GM18502 (cell line): ENCODE measurements at regions not wholly inside any gene's neighbourhood (a gene's known extent, or its start where the extent isn't known, plus 50 kb on each side); places are given as distances from the start of the nearest gene placed in this dataset.
"Not testable (repeated sequence)": the region's sequence is repeated elsewhere in the genome, so short reads cannot be mapped to it uniquely, and the experiment has no call there.

Source experiments
- ATAC-seq: cut with Tn5 transposase; IDR thresholded peaks from one replicate; pipeline ENCODE4 v1.9.1; 2021; ENCODE audit warnings: mild to moderate bottlenecking; ENCODE audit not compliant: unreplicated experiment, poor library complexity

GRCh38 chr20:47944682-47945081 lies 159.4 kb upstream of the SULF2 start:
- ATAC-seq: no peak

- ATAC-seq: no peak
These were observed 156.6 kb upstream of the SULF2 start for GRCh38 chr20:47941869-47942268.

DNA sequence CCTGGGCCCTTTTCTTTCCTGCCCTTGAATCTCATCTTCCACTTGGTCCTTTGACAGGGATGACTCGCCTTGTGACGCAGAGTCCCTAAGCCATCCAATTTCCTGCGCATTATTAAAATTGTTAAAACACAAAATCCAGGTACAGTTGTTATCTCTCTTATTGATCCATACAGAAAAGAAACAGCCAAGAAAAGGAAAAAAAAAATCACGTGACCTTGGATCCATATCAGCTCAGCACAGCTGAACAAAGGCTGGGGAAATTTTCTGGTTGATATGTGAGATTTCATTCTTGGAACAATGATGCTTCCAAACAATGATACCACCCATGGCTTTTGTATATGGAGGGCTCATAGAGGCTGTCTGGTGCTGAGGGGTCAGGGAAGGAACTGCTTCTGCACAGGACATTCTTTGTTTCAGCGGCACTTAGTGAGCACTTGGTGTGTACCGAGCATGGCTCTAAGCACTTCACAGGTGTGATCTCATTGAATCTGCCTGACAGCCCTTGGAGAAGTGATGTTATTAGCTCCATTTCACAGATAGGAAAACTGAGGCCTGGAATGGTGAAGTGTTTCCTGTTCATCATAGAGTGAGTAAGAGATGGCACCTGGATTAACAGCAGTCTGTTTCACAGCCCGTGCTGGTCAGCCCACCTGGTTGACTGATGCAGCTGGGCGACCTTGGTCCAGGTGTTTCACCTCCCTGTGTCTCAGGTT lies 155.0 kb upstream of the SULF2 start:
- ATAC-seq: no peak

GRCh38 chr20:47936612-47937011 lies 151.3 kb upstream of the SULF2 start:
- no peak for ATAC-seq

- no peak for ATAC-seq
These were observed 149.5 kb upstream of the SULF2 start for GRCh38 chr20:47934761-47935160.

- ATAC-seq: no peak
These were observed 146.2 kb upstream of the SULF2 start for GRCh38 chr20:47931443-47931842.

DNA sequence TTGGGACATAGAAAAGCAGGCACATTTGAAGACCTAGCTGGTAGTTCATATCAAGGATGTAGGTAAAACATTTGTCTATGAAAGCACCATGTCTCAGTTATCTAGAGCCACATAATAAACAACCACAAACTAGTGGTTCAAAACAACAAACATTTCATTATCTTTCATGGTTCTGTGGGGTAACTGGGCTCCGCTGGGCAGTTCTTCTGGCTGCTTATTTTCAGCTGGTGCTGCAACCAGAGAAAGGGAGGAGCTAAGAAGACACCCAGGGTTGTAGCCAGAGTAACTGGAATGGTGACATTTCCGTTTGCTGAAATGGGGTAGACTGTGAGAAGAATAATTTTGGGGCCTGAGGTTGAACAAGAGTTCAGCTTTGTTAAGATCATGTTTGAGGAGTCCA lies 145.7 kb upstream of the SULF2 start:
- no peak for ATAC-seq

DNA sequence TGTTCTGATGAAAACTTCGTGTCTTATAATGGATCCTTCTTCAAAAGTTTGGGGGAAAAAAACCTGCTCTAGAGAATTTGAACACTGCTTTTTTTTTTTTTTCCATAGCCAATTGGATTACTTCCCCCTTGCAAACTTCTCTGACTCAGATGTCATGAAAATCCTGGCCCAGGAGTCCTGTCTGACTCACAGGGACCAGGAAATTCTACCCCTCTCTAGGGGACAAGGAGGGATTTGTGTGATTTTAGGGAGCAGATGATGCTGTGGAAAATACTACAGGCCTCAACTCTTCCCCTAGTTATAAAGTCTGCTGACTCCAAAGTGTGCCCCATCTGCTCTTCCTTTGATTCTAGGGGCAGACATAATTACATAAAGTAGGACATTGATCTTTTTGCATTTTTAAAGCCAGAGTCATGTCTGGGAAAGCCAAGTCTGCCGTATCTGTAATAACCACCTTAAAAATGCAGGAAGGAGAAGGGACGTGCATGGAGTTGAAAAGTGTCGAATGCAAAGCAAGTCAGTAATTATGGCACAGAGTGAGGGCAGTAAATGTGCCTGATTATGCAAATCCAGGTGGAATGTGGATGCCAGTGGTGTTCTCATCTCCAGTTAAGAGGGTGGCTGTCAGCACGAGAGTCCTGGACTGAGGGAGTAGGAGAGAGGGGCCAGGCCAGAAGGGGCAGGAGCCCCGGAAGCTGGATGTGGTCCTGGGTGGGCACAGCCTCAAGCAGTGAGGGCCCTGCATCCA lies 144.3 kb upstream of the SULF2 start:
- ATAC-seq: no peak

DNA sequence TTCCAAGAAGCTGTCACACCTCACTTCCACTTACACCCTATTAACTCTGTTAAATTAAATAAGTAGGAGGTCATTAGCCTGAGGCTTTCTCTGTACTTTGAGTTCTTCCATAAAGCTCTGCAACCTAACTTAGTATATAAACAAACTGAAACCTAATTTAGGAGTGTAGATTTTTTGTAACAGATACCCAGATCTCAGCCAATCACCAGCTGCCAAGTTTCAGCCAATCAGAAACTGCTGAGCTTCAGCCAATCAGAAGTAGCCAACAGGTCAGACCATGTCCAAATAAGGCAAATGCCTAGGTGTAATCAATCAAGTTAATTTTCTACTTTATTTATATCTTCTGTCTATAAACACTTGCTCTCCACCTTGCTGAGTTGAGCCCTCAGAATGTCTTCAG lies 142.7 kb upstream of the SULF2 start:
- no peak for ATAC-seq

- ATAC-seq: no peak
These were observed 142.1 kb upstream of the SULF2 start for GRCh38 chr20:47927385-47927851.

GRCh38 chr20:47926731-47927130 lies 141.4 kb upstream of the SULF2 start:
- ATAC-seq: no peak

GRCh38 chr20:47925593-47925992 lies 140.3 kb upstream of the SULF2 start:
- no peak for ATAC-seq

DNA sequence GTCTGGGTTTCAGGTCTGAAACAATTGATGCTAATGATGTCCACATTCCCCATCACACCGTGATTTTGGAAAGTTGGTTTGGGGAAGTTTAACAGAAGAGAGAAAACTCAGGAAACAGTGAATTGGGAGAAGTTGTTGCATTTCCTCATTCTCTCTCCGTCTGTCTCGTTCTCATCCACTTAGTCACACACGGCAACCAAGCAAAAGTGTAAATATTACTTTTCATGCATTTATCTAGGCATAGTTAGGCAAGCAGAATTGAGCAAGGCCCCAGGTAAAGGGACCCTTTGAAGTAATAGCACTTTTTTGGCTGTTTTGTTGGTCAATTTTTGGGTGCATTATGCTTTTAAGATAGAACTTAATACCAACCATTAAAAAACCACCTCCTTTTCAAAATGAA lies 137.0 kb upstream of the SULF2 start:
- ATAC-seq: no peak

- ATAC-seq: not testable (repeated sequence)
These were observed 136.5 kb upstream of the SULF2 start for GRCh38 chr20:47921829-47922228.

DNA sequence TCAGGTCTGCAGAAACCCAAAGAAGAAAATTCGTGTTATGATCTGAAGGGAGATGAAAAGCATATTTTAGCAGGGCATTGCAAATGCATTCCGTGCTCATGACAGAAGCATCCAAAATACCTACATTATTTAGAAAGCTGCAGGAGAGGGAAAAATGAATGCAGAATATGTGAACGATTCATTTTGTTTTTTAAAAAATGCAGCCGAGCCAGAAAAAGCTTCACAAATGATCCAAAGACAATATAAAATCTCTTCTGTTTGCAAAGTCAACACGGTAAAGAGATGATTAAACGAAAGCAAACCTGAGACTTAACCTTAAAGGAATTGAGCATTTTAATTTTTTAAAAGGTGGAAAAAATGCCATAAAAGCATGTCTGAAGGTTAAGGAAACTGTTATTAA lies 136.1 kb upstream of the SULF2 start:
- ATAC-seq: no peak

DNA sequence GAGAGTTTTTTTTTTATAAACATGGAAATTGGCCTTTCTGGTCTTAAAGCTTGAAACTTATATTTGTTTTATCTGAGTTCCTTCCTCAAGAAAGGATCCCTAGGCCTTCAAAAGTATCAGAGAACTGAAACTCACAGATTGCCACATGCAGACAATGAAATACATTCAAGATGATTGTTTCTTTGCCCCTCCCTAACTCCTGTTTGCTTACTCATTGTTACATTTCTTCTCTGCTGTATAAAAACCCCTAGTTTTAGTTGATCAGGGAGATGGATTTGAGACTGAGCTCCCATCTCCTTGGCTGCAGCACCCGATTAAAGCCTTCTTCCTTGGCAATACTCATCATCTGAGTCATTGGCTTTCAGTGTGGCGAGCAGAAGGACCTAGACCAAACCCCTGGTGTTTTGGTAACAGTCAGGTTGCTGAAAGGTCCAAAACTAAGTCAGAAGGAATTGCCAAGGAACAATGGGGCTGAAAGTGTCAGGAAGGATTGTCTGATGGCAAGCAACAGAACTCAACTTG lies 132.3 kb upstream of the SULF2 start:
- ATAC-seq: no peak

GRCh38 chr20:47915495-47915894 lies 130.2 kb upstream of the SULF2 start:
- ATAC-seq: no peak

GRCh38 chr20:47914792-47915191 lies 129.5 kb upstream of the SULF2 start:
- no peak for ATAC-seq

- not testable (repeated sequence) for ATAC-seq
These were observed 127.7 kb upstream of the SULF2 start for GRCh38 chr20:47912786-47913501.

- not testable (repeated sequence) for ATAC-seq
These were observed 126.9 kb upstream of the SULF2 start for GRCh38 chr20:47912165-47912564.
